Keratinocyte (primary cell): ENCODE measurements at regions not wholly inside any gene's neighbourhood (a gene's known extent, or its start where the extent isn't known, plus 50 kb on each side); places are given as distances from the start of the nearest gene placed in this dataset.

Experiments used
- DNase-seq: peaks from one replicate; pipeline ENCODE4 v3.0.0-alpha.2; 2011; ENCODE audit warnings: low read depth, missing footprints, low spot score
- FAIRE-seq: peaks from 2 replicates; lab custom pipeline; 2011; peaks lifted over from hg19 to GRCh38; lab: Jason Lieb, UNC
- H2AFZ ChIP-seq: 2 replicates; pipeline ENCODE4 v1.6.0; 2012; ENCODE audit warnings: low read length, control low read depth, inconsistent platforms; ENCODE audit not compliant: control insufficient read depth
- H3K27ac ChIP-seq: 2 replicates; pipeline ENCODE4 v1.5.1; 2011; ENCODE audit warnings: low read length; ENCODE audit not compliant: control insufficient read depth, insufficient read depth
- H3K27me3 ChIP-seq: 3 replicates; pipeline ENCODE4 v1.6.0; 2011; ENCODE audit warnings: low read length; ENCODE audit not compliant: control insufficient read depth, insufficient read depth; ENCODE audit errors: extremely low read depth
- H3K36me3 ChIP-seq, 2 experiments: 2 replicates in 1 of 2; 3 replicates in 1 of 2; pipeline ENCODE4 v1.5.1; 2011; ENCODE audit warnings: low read length in 2 of 2, mild to moderate bottlenecking in 1 of 2; ENCODE audit not compliant: control insufficient read depth in 2 of 2, insufficient read depth in 2 of 2; ENCODE audit errors: extremely low read depth in 1 of 2
- H3K4me1 ChIP-seq: 3 replicates; pipeline ENCODE4 v1.5.1; 2011; ENCODE audit warnings: low read length; ENCODE audit not compliant: control insufficient read depth, insufficient read depth; ENCODE audit errors: extremely low read depth
- H3K4me2 ChIP-seq: 3 replicates; pipeline ENCODE4 v1.6.0; 2011; ENCODE audit warnings: low read depth, low read length; ENCODE audit not compliant: control insufficient read depth, insufficient read depth; ENCODE audit errors: extremely low read depth
- H3K4me3 ChIP-seq, 3 experiments: fragments of 200-600 bp in 1 of 3; sonication (generic) in 1 of 3; 2 replicates in 2 of 3; 3 replicates in 1 of 3; pipeline ENCODE4 v1.5.1; 2011 to 2016; ENCODE audit warnings: low read length in 3 of 3, mild to moderate bottlenecking in 3 of 3, control low read depth in 2 of 3, inconsistent platforms in 1 of 3, low read depth in 1 of 3, mixed read lengths in 1 of 3, mixed run types in 1 of 3, moderate library complexity in 1 of 3; ENCODE audit not compliant: control insufficient read depth in 2 of 3, insufficient read depth in 2 of 3; ENCODE audit errors: extremely low read depth in 1 of 3
- H3K79me2 ChIP-seq: 2 replicates; pipeline ENCODE4 v1.6.0; 2012; ENCODE audit warnings: low read length; ENCODE audit not compliant: control insufficient read depth, insufficient read depth
- H3K9ac ChIP-seq: 3 replicates; pipeline ENCODE4 v1.6.0; 2011; ENCODE audit warnings: low read length; ENCODE audit not compliant: control insufficient read depth, insufficient read depth; ENCODE audit errors: extremely low read depth
- H3K9me1 ChIP-seq: 3 replicates; pipeline ENCODE4 v1.6.0; 2011; ENCODE audit warnings: low read length; ENCODE audit not compliant: control insufficient read depth, insufficient read depth; ENCODE audit errors: extremely low read depth
- H3K9me3 ChIP-seq: 2 replicates; pipeline ENCODE4 v1.5.1; 2012; ENCODE audit warnings: low read depth, low read length; ENCODE audit not compliant: control insufficient read depth
- H4K20me1 ChIP-seq: 3 replicates; pipeline ENCODE4 v1.6.0; 2011; ENCODE audit warnings: low read length; ENCODE audit not compliant: control insufficient read depth, insufficient read depth; ENCODE audit errors: extremely low read depth
- EZH2 ChIP-seq: IDR thresholded peaks from one replicate; pipeline ENCODE4 v1.6.1; 2012; ENCODE audit warnings: inconsistent platforms, mild to moderate bottlenecking, low read length, moderate library complexity
- dilution Hi-C: fragments of 300-500 bp; cut with MboI; formaldehyde crosslinking; loops from one replicate; pipeline ENCODE4 v1.7.0; 2020; ENCODE audit warnings: low sequenced_read_pairs; ENCODE audit not compliant: extremely low pct_ligation_motif_present
- TF ChIP-seq, protein P1 (sequence below), 3 experiments: IDR thresholded peaks in 1 of 3; conservative IDR thresholded peaks in 1 of 3; optimal IDR thresholded peaks in 1 of 3; 2 replicates in 2 of 3; 3 replicates in 1 of 3; pipeline versions ENCODE3 to v1.5.1; 2011; ENCODE audit warnings: low read length in 3 of 3, mild to moderate bottlenecking in 3 of 3, moderate library complexity in 2 of 3, control low read depth in 1 of 3, inconsistent platforms in 1 of 3; ENCODE audit not compliant: insufficient read depth in 2 of 3; ENCODE audit errors: extremely low read depth in 1 of 3

DNA sequence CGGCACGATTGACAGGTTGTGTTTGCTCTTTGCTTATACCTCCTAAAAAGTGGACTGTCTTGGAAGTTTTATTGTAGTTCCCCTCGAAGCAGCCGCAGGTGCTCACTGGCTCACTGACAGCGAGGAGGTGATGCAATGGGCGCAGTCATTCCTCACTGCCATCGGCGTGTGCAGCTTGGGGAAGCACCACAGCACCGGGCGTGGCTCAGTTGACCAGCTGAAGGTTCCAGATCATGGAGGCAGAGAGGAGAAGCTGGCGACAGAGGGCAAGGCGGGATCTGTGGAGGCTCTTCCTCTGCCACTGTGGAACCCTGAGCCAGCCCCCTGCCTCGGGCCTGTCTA is 72.1 kb upstream of the TNRC6C start:
- H3K4me3 ChIP-seq: no peak overlapping the region
- H3K9me3 ChIP-seq: no peaks in the 10 kb centered on the region
- H3K36me3 ChIP-seq: no peaks in the 10 kb centered on the region
- H3K27me3 ChIP-seq: peaks cover 55% of the 10 kb centered on the region
- peaks cover 12% of the 10 kb centered on the region for H3K4me1 ChIP-seq
- no peak overlapping the region for H3K27ac ChIP-seq
- no peak overlapping the region for H2AFZ ChIP-seq
- H4K20me1 ChIP-seq: peaks cover 2% of the 10 kb centered on the region
- dilution Hi-C loops: no loop called here
- H3K79me2 ChIP-seq: no peaks in the 10 kb centered on the region
- no peak for FAIRE-seq
- H3K9me1 ChIP-seq: no peaks in the 10 kb centered on the region
- H3K4me2 ChIP-seq: peak overlapping the region; percentile 38
- no peak for DNase-seq
- TF ChIP-seq, protein P1, sequence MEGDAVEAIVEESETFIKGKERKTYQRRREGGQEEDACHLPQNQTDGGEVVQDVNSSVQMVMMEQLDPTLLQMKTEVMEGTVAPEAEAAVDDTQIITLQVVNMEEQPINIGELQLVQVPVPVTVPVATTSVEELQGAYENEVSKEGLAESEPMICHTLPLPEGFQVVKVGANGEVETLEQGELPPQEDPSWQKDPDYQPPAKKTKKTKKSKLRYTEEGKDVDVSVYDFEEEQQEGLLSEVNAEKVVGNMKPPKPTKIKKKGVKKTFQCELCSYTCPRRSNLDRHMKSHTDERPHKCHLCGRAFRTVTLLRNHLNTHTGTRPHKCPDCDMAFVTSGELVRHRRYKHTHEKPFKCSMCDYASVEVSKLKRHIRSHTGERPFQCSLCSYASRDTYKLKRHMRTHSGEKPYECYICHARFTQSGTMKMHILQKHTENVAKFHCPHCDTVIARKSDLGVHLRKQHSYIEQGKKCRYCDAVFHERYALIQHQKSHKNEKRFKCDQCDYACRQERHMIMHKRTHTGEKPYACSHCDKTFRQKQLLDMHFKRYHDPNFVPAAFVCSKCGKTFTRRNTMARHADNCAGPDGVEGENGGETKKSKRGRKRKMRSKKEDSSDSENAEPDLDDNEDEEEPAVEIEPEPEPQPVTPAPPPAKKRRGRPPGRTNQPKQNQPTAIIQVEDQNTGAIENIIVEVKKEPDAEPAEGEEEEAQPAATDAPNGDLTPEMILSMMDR (optimal IDR thresholded peaks at IDR 0.05 in 1 of 3, IDR thresholded peaks at IDR 0.05 in 1 of 3, conservative IDR thresholded peaks at IDR 0.05 in 1 of 3; ENCODE audit: extremely low read depth in 1 of 3, insufficient read depth in 2 of 3, low read length in 3 of 3): no peak
- TF ChIP-seq EZH2: peak; percentile 5
- H3K9ac ChIP-seq: no peak overlapping the region

DNA sequence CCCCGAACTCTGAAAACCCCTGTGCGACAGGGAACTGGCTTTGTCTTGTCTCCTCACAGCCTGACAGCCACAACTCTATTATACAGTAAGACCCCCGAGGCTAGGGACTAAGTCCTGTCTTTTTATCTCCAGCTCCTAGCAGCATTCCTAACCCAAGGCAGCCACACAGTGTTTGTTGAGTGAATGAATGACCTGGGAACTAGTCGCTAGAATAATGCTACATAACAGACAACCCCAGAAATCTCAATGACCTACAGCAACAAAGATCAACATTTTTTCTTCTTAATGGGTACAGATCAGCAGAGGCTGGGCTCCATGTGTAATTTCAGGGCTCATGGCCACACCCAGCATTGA is 71.4 kb upstream of the TNRC6C start:
- Histone ChIP-seq H3K9me1 (no peaks in the 10 kb centered on the region), H4K20me1 (peaks cover 2% of the 10 kb centered on the region), H3K4me2 (peak overlapping the region; percentile 68), H3K36me3 (no peaks in the 10 kb centered on the region), H3K4me1 (peaks cover 12% of the 10 kb centered on the region), H3K4me3 (no peak overlapping the region), H3K27ac (no peak overlapping the region), H3K9ac (no peak overlapping the region), H3K9me3 (no peaks in the 10 kb centered on the region), H2AFZ (no peak overlapping the region), H3K27me3 (peaks cover 55% of the 10 kb centered on the region), H3K79me2 (no peaks in the 10 kb centered on the region)
- FAIRE-seq: no peak
- dilution Hi-C loops: no loop called here
- DNase-seq: no peak
- peak; percentile 23 for TF ChIP-seq EZH2
- TF ChIP-seq, protein P1 (optimal IDR thresholded peaks at IDR 0.05 in 1 of 3, IDR thresholded peaks at IDR 0.05 in 1 of 3, conservative IDR thresholded peaks at IDR 0.05 in 1 of 3; ENCODE audit: extremely low read depth in 1 of 3, insufficient read depth in 2 of 3, low read length in 3 of 3): no peak
